IMR-90 (cell line): ENCODE measurements at regions not wholly inside any gene's neighbourhood (a gene's known extent, or its start where the extent isn't known, plus 50 kb on each side); places are given as distances from the start of the nearest gene placed in this dataset.

Experiments used
- ATAC-seq: fragments of 200-7000 bp; cut with Tn5 transposase; 2 replicates; pipeline ENCODE4 v1.9.1; 2020; ENCODE audit warnings: low read depth, mild to moderate bottlenecking, moderate library complexity
- BruUV-seq: library from RNA; stranded (reverse); fragments of 400-500 nt; replicated peaks from 2 replicates; lab custom pipeline; 2021; lab: Mats Ljungman, UMichigan
- CTCF ChIA-PET: fragments of 300-600 bp; formaldehyde crosslinking; extraction: SDS; loops from one replicate; lab custom pipeline; 2021; ENCODE audit warnings: antibody characterized with exemption; lab: Yijun Ruan, JAX
- POLR2A ChIA-PET: fragments of 300-600 bp; sonication (Branson Sonifier 250); formaldehyde crosslinking; loops from one replicate; lab custom pipeline; 2022; ENCODE audit warnings: antibody characterized with exemption; ENCODE audit not compliant: unreplicated experiment; lab: Charles Lee
- DNase-seq: peaks from one replicate; pipeline ENCODE4 v3.0.0; 2013
- H2AFZ ChIP-seq: replicated peaks from 2 replicates; pipeline ENCODE3; 2013; ENCODE audit warnings: low read length, mild to moderate bottlenecking; ENCODE audit not compliant: poor library complexity
- H2AK5ac ChIP-seq: 2 replicates; pipeline ENCODE4 v1.6.1; 2013; ENCODE audit warnings: low read depth, low read length, inconsistent platforms
- H2AK9ac ChIP-seq: replicated peaks from 2 replicates; pipeline ENCODE3; 2013; ENCODE audit warnings: mild to moderate bottlenecking, low read depth, low read length, moderate library complexity; ENCODE audit not compliant: poor library complexity
- H2BK120ac ChIP-seq: 2 replicates; pipeline ENCODE4 v1.6.1; 2013; ENCODE audit warnings: low read depth, low read length, inconsistent platforms
- H2BK15ac ChIP-seq: 3 replicates; pipeline ENCODE4 v1.6.1; 2013; ENCODE audit warnings: low read depth, low read length, inconsistent platforms
- H2BK20ac ChIP-seq: 2 replicates; pipeline ENCODE4 v1.6.1; 2013; ENCODE audit warnings: low read depth, mild to moderate bottlenecking, inconsistent platforms, low read length, moderate library complexity
- H2BK5ac ChIP-seq: 2 replicates; pipeline ENCODE4 v1.6.1; 2013; ENCODE audit warnings: mild to moderate bottlenecking, low read depth, low read length, inconsistent platforms; ENCODE audit not compliant: poor library complexity, severe bottlenecking
- H3K14ac ChIP-seq: replicated peaks from 2 replicates; pipeline ENCODE4 v1.6.1; 2013; ENCODE audit warnings: low read depth, low read length, inconsistent platforms
- H3K18ac ChIP-seq: 2 replicates; pipeline ENCODE4 v1.6.1; 2013; ENCODE audit warnings: low read depth, low read length, control low read depth
- H3K23ac ChIP-seq: 2 replicates; pipeline ENCODE4 v1.6.1; 2013; ENCODE audit warnings: low read depth, low read length, inconsistent platforms
- H3K27ac ChIP-seq: 2 replicates; pipeline ENCODE4 v1.5.1; 2013; ENCODE audit warnings: mild to moderate bottlenecking, control low read depth, low read length; ENCODE audit not compliant: insufficient read depth
- H3K27me3 ChIP-seq: 2 replicates; pipeline ENCODE4 v1.6.1; 2013; ENCODE audit warnings: low read length; ENCODE audit not compliant: control insufficient read depth, insufficient read depth
- H3K36me3 ChIP-seq: 2 replicates; pipeline ENCODE4 v1.6.1; 2013; ENCODE audit warnings: low read length, mixed read lengths; ENCODE audit not compliant: control insufficient read depth, insufficient read depth
- H3K4ac ChIP-seq: 2 replicates; pipeline ENCODE4 v1.6.1; 2013; ENCODE audit warnings: low read depth, low read length, inconsistent platforms
- H3K4me1 ChIP-seq: 2 replicates; pipeline ENCODE4 v1.6.1; 2013; ENCODE audit warnings: low read length, mixed read lengths; ENCODE audit not compliant: control insufficient read depth, insufficient read depth
- H3K4me2 ChIP-seq: 2 replicates; pipeline ENCODE4 v1.6.1; 2013; ENCODE audit warnings: low read depth, mild to moderate bottlenecking, control low read depth, low read length, moderate library complexity
- H3K4me3 ChIP-seq: 2 replicates; pipeline ENCODE4 v1.5.1; 2013; ENCODE audit warnings: low read depth, mild to moderate bottlenecking, control low read depth, low read length, moderate library complexity; ENCODE audit not compliant: insufficient read depth
- H3K56ac ChIP-seq: 2 replicates; pipeline ENCODE4 v1.6.1; 2013; ENCODE audit warnings: low read length, inconsistent platforms; ENCODE audit not compliant: insufficient read depth; ENCODE audit errors: extremely low read depth
- H3K79me1 ChIP-seq, 2 experiments: 2 replicates each; pipeline ENCODE4 v1.6.1; 2013; ENCODE audit warnings: low read length in 2 of 2, inconsistent platforms in 1 of 2, low read depth in 1 of 2
- H3K9ac ChIP-seq: 2 replicates; pipeline ENCODE4 v1.6.1; 2013; ENCODE audit warnings: low read depth, low read length, control low read depth
- H3K9me1 ChIP-seq: 2 replicates; pipeline ENCODE4 v1.6.1; 2013; ENCODE audit warnings: low read length, inconsistent platforms; ENCODE audit not compliant: insufficient read depth
- H3K9me3 ChIP-seq: 2 replicates; pipeline ENCODE4 v1.6.1; 2013; ENCODE audit warnings: low read length; ENCODE audit not compliant: control insufficient read depth, insufficient read depth
- H4K20me1 ChIP-seq: 2 replicates; pipeline ENCODE4 v1.6.1; 2013; ENCODE audit warnings: low read length, inconsistent platforms; ENCODE audit not compliant: insufficient read depth
- H4K5ac ChIP-seq: 2 replicates; pipeline ENCODE4 v1.6.1; 2013; ENCODE audit warnings: mild to moderate bottlenecking, low read depth, low read length, control low read depth
- H4K8ac ChIP-seq, 2 experiments: 2 replicates each; pipeline ENCODE4 v1.6.1; 2013; ENCODE audit warnings: low read depth in 2 of 2, low read length in 2 of 2, control low read depth in 1 of 2, inconsistent platforms in 1 of 2
- H4K91ac ChIP-seq: 2 replicates; pipeline ENCODE4 v1.6.1; 2013; ENCODE audit warnings: low read depth, low read length, inconsistent platforms; ENCODE audit not compliant: insufficient read depth
- CTCF ChIP-seq: conservative IDR thresholded peaks from 2 replicates; pipeline ENCODE4 v1.5.1; 2012; ENCODE audit warnings: mild to moderate bottlenecking, low read depth, low read length, improper control_type of control experiment
- POLR2A ChIP-seq: IDR thresholded peaks from 2 replicates; pipeline ENCODE4 v1.6.1; 2012; ENCODE audit warnings: mild to moderate bottlenecking, low read depth, low read length
- RAD21 ChIP-seq: IDR thresholded peaks from 2 replicates; pipeline ENCODE4 v1.6.1; 2012; ENCODE audit warnings: low read length, improper control_type of control experiment
- RCOR1 ChIP-seq: IDR thresholded peaks from 2 replicates; pipeline ENCODE4 v1.6.1; 2012; ENCODE audit warnings: mild to moderate bottlenecking, low read length, improper control_type of control experiment; ENCODE audit not compliant: insufficient replicate concordance
- RFX5 ChIP-seq: IDR thresholded peaks from 2 replicates; pipeline ENCODE4 v1.8.0; 2012; ENCODE audit warnings: low read depth, mild to moderate bottlenecking, low read length, moderate library complexity
- WGBS, 2 experiments: methylation state at CpG; one replicate each; pipeline versions ENCODE4 v1.1.5 to v1.1.7; 2013; ENCODE audit warnings: missing lambda C conversion rate in 2 of 2; ENCODE audit not compliant: insufficient read length in 1 of 2; ENCODE audit errors: extremely low coverage in 2 of 2; 5-methylcytosine and 5-hydroxymethylcytosine counted together
- dilution Hi-C: fragments of 300-500 bp; cut with HindIII; formaldehyde crosslinking; loops from one replicate; pipeline ENCODE4 v1.14.3; 2018; ENCODE audit warnings: low sequenced_read_pairs; ENCODE audit not compliant: unreplicated experiment
- in situ Hi-C: fragments of 300-500 bp; cut with MboI; formaldehyde crosslinking; loops from 3 replicates; pipeline ENCODE4 v1.14.3; 2019; ENCODE audit warnings: low sequenced_read_pairs, inconsistent platforms, mixed read lengths
- intact Hi-C: fragments of 100-400 bp; cut with micrococcal nuclease; formaldehyde crosslinking; loops from 2 replicates; pipeline ENCODE4 v1.10.0; 2022

DNA sequence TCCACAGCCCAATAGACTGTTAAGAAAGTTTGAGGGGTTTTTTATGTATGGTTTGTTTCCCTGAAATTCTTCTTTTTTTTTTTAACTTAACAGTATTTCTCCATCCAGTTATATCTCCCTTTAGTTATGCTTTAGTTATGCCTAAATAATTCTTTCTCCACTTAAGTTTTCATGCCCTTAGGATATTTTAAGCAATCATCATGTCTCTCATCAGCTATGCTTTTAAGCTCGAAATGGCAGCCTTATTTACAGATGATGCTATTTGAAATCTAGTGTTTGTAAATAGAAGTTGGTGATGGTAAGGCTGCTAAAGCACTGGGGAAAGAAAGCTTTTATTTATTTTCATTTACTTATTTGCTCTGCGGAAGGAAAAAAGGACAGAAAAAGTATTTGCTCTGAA lies 439.3 kb downstream of the TFAP2B start:
- Histone ChIP-seq H3K23ac (no peak overlapping the region), H3K14ac (no peak overlapping the region), H4K20me1 (no peaks in the 10 kb centered on the region), H2BK120ac (no peak overlapping the region), H3K56ac (no peak overlapping the region), H2BK20ac (no peak overlapping the region), H2AFZ (no peak overlapping the region), H3K4ac (no peak overlapping the region), H4K91ac (no peak overlapping the region), H3K27me3 (no peaks in the 10 kb centered on the region), H3K9me1 (no peaks in the 10 kb centered on the region), H2BK5ac (no peak overlapping the region), H3K27ac (no peak overlapping the region), H3K18ac (no peak overlapping the region), H2BK15ac (no peak overlapping the region), H3K4me3 (no peak overlapping the region), H3K79me1 (no peaks in the 10 kb centered on the region), H3K9ac (no peak overlapping the region), H2AK5ac (no peak overlapping the region), H4K8ac (no peak overlapping the region), H2AK9ac (no peak overlapping the region), H3K4me1 (no peaks in the 10 kb centered on the region), H4K5ac (no peak overlapping the region), H3K36me3 (no peaks in the 10 kb centered on the region), H3K4me2 (no peak overlapping the region), H3K9me3 (peaks cover 2% of the 10 kb centered on the region; the same call in 1 of the 2 replicates)
- no peak for TF ChIP-seq CTCF
- TF ChIP-seq RAD21, result no peak
- TF ChIP-seq POLR2A, result no peak
- TF ChIP-seq RCOR1, result no peak
- TF ChIP-seq RFX5, result no peak
- dilution Hi-C loops, result no loop called here
- ChIA-PET POLR2A (no interaction called here), CTCF (no interaction called here)
- intact Hi-C loops, result no loop called here
- no CpG with 5 or more reads among the region's 2 CpGs for WGBS, 2 experiments
- ATAC-seq (no peak), DNase-seq (no peak)
- in situ Hi-C loops, result no loop called here
- no TSS peak for BruUV-seq
